HL-60 (cell line): ENCODE measurements at regions not wholly inside any gene's neighbourhood (a gene's known extent, or its start where the extent isn't known, plus 50 kb on each side); places are given as distances from the start of the nearest gene placed in this dataset.

ENCODE experiments used
- CTCF ChIP-seq: IDR thresholded peaks from one replicate; pipeline ENCODE4 v1.5.1; 2011; ENCODE audit warnings: low read length, control low read depth, inconsistent platforms; ENCODE audit not compliant: insufficient read depth
- GABPA ChIP-seq: IDR thresholded peaks from 2 replicates; pipeline ENCODE4 v1.6.1; 2012; ENCODE audit warnings: low read depth
- POLR2AphosphoS5 ChIP-seq: IDR thresholded peaks from 2 replicates; pipeline ENCODE4 v1.6.1; 2012; ENCODE audit warnings: low read depth
- REST ChIP-seq: IDR thresholded peaks from 2 replicates; pipeline ENCODE4 v1.6.1; 2012; ENCODE audit warnings: low read depth; ENCODE audit not compliant: insufficient replicate concordance
- SPI1 ChIP-seq: IDR thresholded peaks from 2 replicates; pipeline ENCODE4 v1.6.1; 2012; ENCODE audit warnings: low read depth, mild to moderate bottlenecking, borderline replicate concordance

- TF ChIP-seq POLR2AphosphoS5 (no peak), CTCF (no peak), SPI1 (no peak), REST (no peak), GABPA (no peak)
These were observed 73.0 kb upstream of the GAP43 start for GRCh38 chr3:115550285-115550761.
